HG03097 (cell line): ENCODE measurements at regions not wholly inside any gene's neighbourhood (a gene's known extent, or its start where the extent isn't known, plus 50 kb on each side); places are given as distances from the start of the nearest gene placed in this dataset.
"Not testable (repeated sequence)": the region's sequence is repeated elsewhere in the genome, so short reads cannot be mapped to it uniquely, and the experiment has no call there.

Experiments used
- ATAC-seq: cut with Tn5 transposase; IDR thresholded peaks from one replicate; pipeline ENCODE4 v1.9.1; 2021; ENCODE audit not compliant: unreplicated experiment, low FRiP score

DNA sequence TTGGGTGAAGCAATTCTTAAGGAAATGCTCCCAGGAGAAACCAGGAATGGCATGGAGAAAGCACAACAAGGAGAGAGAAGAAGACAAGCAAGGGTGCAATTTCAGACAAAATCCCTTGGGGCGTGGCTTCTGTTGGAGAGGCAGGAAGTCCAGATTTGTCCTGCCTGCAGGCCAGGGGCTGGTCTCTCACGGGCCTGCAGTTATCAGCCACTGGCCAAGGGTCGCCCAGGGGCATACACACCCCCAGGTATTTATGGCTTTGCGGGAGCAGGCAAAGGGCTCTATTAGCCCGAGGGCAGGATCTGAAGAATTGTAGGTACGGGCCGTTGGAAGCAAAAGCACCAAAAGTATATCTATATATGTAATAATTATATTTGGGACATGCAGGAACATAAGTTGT is 87.7 kb downstream of the IYD start:
- no peak for ATAC-seq

DNA sequence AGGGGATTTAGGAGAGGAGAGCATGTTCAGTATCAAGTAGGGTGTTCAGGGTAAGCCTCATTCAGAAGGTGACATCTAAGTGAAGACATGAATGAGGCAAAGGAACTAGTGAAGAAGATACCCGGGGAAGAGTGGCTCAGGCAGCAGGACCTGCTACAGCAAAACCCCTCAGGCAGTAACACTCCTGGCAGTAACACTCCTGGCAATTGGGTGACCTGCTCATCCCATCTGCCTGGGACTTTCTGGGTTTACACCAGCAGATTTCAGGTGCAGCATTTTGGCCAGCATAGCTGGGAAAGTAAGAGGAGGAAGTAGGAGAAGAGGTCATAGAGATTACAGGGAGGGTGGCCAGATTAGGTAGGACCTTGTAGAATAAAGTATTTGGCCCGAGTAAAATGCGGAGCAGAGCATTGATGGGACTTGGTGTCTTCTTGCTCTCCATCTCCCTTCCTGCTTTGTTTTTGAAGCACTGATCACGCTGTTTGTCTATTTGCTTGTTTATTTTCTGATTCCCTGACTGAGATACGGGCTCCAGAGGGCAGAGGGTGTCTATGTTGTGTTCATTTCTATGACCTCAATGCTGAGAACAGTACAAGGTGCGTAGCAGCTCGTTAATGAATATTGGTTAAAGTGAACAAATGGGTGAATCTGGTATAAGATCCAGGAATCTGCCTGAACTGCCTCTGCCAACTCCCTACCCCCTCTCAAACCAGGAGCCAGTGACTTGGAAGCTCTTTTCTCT is 88.3 kb downstream of the IYD start:
- no peak for ATAC-seq

DNA sequence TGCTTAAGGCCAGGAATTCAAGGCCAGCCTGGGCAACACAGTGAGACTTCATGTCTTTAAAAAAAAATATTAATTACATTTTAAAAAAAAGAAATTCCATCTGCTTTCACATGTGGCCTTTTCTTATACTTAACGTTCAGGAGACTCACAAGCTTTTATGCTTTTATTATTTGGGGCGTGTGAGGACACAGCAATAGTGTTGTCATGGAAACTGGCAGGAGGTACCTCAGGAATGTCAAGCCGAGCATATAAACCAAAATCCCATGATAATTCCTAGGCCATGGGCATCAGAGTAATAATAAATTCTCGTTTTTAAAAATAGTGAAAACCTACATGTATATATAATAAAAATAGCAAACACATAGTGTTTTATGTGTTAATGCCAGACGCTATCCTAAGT is 89.8 kb downstream of the IYD start:
- ATAC-seq, result no peak

DNA sequence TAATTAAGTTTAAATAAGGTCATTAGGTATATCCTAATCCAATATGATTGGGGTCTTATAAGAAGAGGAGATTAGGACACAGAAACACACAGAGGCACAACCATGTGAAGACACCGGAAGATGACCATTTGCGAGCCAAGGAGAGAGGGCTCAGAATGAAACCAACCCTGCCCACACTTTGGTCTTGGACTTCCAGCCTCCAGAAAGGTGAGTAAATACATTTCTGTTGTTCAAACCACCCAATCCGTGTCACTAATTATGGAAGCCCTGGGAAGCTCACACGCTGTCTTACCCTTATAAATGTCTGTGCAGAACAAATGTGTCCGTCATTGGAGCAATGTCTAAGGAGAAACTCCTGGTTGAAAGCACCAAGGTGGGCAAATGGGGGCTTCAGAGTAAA is 95.0 kb downstream of the IYD start:
- no peak for ATAC-seq

DNA sequence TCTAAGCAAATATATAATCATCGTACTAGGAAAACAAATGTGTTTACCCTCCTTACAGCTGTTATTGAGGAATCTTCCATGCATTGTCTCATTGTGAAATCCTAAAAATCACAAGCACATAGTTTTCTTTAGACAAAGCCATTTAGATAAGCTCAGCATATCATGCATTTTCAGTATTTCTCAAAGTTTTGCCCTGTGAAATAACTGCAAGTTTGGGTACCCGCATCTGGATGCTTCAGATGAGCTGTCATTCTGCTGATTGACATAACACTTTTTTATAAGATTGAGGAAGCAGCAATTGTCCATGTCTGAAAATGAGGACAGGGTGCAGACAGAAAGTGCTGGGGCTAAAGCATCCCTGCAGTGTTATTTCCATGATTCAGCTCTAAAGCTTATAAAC is 96.2 kb downstream of the IYD start:
- ATAC-seq, result no peak

DNA sequence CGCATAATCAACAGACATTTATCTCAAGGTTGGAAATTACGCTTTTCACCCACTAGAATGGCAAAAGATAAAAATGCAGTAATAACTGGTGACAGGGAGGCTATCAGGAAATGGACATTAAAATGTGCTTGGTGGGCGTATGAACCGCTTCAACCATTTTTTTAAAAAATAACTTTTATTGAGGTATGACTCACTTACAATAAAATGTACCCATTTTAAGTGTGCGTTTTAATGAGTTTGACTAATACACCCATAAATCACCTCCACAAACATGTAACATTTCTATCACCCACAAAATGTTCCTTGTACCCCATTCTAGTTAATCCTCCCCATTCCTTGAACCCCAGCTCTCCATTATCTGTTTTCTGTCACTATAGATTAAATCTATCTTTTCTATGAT is 96.8 kb downstream of the IYD start:
- ATAC-seq, result no peak

DNA sequence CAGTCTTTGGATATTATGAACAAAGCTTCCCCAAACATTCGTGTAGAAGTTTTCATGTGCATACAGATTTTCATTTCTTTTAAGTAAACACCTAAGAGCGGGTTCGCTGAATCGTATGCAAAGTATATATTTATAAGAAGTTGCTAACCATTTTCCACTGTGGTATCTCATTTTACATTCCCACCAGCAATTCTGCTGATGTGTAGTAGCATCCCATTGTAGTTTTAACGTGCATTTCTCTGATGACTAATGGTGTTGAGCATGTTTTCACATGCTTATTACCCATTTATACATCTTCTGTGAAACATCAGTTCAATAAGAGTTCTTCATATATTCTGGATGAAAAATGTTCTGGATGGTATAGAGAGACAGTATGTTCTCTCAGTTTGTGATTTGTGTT is 97.4 kb downstream of the IYD start:
- ATAC-seq, result no peak

DNA sequence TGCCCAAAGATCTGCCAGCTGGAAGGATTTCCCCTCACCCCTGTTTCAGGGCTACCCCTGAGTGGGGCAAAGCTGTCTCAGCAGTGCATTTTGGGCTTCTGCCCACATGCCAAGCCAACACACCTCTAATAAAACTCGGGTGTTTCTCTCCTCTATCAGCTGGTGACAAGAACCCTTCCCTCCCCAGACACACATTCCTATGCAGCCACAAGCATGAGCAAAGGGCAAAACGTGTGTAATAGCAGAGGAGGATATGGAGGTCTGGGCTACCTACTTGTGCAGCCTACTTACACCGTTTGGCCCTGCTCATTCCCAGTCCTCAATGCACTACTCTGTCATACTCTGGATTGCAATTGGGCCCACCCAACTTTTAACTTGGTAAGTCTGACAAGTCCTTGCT is 101.3 kb downstream of the IYD start:
- ATAC-seq, result no peak

DNA sequence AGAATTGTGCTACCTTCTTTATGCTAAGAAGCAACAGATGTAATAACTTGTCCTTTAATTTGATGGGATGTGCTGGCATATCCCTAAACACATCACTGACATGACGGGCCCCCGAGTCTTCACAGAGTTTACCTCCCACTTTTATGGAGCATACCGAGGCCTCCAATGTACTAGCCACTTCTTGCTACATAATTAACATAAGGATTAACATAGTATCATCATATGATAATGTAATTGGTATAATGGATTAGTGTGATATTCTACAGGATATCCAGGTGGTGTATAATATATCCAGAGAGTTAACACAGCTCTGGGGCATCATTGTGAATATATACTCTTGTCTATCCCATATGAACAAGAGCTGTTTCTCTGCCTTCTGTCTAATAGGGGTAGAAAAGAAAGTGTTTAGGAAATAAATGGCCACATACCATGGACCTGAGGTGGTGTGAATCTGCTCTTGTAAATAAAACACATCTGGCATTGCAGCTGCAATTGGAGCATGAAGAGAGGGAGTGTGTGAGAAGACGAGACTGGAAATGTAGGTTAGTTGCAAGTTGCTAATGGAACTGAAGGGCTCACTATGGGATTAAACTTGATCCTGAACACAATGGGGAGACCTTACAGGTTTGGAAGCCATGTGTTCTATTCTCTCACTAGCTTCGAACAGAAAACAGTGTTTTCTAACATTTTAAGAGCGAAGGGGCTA is 102.3 kb downstream of the IYD start:
- ATAC-seq, result no peak

DNA sequence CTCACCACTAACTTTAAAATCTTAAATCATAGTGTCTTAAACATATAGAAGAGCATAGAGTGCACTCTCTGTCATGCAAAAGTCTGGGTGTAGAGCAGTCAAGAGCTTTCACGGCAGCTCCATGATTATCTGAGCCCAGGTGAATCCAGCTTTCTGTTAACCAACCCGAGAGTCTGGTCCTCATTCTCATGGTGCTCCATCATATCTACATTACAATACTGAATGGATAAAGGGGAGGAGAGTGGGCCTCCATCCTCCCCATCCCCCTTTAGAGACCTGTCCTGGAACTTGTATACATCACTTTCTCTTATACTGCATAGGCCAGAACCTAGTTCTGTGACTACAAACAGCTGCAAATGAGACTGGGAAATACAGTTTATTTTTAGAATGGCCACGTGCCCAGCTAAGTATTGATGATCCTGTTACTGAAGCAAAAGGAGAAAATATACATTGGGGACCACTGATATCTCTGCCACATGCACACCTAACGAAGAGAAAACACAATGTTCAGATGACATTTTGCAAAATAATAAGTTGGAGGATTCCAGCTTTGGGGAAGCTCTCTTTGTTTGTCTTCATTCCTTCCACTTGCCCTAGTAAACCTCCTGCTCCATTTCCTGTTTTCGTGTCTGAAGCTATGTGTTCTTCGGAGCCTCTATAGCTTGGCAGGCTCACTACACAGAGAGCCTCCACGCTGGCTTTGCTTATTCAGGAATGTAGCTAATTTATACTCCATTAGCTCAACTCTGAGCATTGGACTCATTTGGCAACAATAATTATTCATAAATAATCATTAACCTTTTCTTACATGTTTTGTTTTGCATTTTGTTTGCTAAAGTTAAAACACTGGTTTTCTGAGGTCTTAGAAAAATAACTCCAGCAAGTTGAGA is 110.1 kb downstream of the IYD start:
- no peak for ATAC-seq

DNA sequence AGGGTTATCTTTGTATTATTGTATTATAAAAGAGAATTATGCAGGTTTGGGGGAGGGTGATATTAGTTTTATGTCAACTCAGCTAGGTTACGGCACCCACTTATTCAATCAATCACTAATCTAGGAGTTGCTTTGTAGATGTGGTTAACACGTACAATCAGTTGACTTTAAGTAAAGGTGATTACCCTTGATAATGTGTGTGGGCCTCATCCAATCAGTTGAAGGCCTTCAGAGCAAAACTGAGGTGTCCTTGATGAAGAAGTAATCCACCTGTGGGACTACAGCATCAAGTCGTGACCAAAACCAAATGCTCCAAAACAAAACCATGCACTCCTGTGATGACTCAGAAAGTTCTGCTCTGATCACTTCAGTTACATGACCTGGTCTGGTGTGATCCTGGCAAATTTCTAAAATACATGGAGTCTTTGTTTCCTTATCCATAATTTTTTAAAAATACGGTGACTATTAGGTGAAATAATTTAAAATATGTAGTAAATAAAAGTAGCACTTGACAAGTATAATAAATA is 114.1 kb downstream of the IYD start:
- ATAC-seq, result no peak

DNA sequence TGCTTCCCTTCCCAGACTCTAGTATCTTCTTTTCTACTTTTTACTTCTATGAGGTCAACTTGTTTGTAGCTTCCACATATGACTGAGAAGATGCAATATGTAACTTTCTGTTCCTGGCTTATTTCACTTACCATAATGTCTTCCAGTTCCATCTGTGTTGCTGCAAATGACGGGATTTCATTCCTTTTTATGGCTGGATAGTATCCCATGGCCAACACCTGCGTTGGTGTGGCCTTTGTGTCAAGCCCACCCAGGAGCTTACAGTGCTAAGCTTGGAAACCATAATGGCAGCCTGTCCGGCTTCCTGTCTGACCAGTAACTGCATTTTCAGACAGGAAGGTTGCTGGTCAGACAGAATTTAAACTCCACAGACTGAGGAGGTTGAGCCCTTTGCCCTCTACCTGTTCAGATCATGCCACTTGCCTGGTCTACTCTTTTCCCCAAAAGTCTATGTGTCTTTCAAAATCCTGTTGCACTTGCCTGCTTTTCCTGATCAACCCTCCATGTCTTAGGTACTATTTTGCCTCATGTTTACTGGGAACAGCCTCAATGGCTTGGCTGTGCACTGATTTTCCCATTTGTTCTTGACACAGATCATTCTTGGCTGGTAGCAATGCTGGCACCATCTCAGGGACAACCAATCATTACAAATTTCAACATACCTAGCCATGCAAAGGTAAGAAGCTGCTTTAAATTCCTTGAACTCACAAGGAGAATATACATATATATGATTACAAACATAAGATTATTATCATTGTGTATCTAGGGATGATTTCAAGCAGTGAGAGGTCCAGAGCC is 114.3 kb upstream of the PLEKHG1 start:
- no peak for ATAC-seq

DNA sequence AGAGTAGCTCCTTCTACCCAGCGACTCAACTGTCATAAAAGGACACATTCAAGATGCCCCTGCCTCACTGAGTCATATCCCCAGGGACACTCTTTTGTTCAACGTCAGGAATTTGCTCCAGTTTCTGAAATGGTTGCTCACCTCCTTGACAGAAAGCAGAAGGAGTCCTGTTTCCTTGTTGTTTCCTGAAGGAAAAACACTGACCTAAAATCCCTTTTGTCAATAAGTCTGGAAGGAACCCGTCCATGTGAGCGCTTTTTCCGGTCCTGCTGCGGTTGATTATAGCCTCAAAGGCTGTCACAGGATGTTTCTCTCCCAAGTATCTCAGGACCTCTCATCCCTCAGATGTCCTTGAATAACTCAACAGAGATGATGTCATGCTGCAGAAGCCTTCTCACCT is 113.6 kb upstream of the PLEKHG1 start:
- no peak for ATAC-seq

DNA sequence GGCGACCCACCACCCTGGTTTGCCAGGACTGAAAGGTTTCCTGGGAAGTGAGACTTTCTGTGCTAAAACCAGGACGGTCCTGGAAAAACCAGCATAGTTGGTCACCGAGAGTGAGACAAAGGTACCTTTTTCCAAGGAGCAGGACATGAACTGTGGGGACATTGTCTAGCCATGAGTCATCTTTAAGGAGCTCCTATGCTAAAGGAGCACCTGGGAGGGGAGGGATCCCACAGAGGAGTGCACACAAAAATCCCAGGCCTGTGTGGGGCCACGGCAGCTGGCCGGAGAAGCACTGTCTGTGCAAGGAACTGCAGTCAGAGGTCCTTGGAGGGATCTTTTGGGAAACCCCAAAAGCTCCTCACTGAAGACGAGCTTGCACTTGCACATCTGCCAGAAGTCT is 109.1 kb upstream of the PLEKHG1 start:
- no peak for ATAC-seq

DNA sequence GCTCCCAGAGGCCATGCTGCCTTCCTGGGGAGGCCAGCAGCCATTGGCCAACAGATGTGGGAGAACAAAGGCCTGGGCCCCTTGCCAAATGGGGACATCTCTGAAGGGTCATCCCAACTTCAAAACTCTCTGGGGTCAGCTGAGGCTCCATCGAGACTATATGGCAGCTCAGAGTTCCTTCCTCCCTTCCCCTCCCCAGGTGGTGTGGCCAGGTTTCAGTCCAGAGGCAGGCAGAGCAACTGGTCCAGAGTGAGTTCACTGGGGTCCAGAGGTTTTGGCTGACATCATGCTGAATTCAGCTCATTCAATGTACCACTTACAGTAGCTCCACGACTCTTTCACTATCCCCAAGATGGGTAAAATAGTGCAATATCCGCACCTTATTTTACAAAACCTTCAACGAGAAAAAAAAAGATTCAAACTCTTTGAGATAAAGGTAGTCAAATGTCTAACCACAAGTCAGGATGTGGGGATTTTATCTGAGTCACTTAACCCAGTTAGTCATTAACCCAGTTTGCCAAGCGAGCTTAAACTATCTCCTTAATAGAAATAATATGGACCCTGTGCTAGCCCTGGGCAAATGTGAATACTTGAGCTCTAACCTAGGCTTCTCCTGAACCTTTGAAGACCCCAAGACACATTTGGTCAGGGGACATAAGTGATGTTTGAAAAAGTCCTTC is 108.4 kb upstream of the PLEKHG1 start:
- peak; percentile 86 for ATAC-seq

DNA sequence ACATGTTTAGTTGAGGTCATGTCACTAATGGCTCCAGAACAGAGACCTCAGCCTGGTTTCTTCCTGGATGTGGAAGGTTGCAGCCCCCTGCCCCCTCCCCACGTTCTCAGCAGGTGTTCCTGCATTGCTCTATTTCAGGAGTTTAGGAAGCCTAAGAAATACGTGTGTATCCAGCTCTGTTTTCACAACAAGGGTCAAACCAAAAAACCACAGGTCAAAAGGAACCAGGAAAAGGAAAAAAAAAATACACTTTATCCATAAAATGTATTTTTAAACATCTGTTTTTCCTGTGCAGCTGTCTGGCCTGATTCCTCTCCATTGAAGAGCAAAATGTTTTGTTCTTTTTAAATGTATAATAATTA is 107.9 kb upstream of the PLEKHG1 start:
- ATAC-seq, result no peak

DNA sequence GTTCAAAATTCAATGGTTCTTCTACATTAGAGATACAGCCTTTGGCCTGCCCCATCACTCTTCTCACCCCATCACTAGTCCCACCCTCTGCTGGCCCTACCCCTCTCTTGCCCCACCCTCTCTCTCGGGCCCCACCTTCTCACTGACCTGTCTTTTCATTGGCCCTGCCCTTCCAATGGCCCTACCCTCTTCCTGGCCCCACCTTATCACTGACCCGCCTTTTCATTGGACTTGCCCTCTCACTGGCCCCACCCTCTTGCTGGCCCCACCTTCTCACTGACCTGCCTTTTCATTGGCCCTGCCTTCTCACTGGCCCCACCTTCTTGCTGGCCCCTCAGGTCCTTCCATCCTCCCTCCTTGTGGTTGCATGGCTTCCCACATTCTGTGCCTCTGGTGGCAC is 107.2 kb upstream of the PLEKHG1 start:
- ATAC-seq, result no peak

DNA sequence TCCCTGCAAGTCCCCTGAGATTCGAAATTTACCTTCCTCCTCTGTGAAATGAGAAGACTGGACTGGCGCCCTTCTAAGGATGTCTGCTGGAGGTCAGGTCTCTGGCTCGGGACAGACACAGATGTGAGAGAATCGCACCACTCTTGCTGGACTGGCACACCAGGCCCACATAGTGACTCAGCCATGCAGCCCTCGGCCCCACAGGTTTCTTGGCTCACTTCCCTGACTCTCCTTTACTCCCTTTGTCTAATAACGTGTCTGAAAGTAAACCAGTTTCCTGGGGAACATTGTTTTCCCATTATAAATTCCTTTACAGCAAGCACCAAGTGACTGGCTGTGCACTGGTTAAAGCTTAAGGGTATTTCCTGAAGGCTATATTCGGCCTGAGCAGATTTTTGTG is 106.7 kb upstream of the PLEKHG1 start:
- no peak for ATAC-seq

DNA sequence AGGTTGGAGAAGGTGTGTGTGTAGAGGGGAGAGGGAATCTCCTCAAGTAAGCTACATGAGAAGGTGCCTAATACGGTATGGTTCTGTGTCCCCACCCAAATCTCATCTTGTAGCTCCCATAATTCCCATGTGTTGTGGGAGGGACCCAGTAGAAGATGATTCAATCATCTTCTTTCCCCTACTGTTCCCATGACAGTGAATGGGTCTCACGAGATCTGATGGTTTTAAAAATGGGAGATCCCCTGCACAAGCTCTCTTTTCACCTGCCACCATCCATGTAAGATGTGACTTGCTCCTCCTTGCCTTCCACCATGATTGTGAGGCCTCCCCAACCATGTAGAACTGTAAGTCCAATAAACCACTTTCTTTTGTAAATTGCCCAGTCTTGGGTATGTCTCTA is 106.1 kb upstream of the PLEKHG1 start:
- not testable (repeated sequence) for ATAC-seq

DNA sequence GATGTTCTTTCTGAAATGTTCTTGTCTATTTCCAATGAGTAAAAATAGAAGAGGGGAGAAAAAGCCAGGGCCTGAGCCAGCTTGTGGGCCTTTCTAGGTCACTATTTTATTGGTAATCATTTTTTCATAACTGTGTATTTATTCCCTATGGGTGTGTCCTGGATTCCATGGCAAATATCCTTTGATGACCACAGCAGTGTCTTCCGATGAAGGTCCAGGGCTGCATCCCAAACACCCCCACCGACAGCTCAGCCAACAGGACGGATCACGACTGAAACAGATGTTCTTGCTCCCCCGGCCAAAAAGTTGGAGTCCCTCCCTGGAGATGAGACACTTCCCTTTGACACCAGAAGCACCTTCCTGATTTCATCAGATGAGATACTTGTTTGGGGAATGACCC is 105.4 kb upstream of the PLEKHG1 start:
- no peak for ATAC-seq
